ENCODE measurements at regions not wholly inside any gene's neighbourhood (a gene's known extent, or its start where the extent isn't known, plus 50 kb on each side); places are given as distances from the start of the nearest gene placed in this dataset.
"Not testable (repeated sequence)": the region's sequence is repeated elsewhere in the genome, so short reads cannot be mapped to it uniquely, and the experiment has no call there.

DNA sequence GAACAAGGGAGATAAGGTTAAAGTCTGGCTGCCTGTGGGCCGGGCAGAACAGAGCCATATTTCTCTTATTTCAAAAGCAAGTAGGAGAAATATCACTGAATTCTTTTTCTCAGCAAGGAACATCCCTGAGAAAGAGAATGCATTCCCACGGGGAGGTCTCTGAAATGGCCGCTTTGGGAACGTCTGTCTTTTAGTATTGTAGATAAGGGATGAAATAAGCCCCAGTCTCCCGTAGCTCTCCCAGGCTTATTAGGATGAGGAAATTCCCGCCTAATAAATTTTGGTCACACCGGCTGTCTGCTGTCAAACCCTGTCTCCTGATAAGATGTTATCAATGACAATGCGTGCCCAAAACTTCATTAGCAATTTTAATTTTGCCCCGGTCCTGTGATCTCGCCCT is 1353.3 kb downstream of the PLA2G4A start:
- TF ChIP-seq, protein P1, sequence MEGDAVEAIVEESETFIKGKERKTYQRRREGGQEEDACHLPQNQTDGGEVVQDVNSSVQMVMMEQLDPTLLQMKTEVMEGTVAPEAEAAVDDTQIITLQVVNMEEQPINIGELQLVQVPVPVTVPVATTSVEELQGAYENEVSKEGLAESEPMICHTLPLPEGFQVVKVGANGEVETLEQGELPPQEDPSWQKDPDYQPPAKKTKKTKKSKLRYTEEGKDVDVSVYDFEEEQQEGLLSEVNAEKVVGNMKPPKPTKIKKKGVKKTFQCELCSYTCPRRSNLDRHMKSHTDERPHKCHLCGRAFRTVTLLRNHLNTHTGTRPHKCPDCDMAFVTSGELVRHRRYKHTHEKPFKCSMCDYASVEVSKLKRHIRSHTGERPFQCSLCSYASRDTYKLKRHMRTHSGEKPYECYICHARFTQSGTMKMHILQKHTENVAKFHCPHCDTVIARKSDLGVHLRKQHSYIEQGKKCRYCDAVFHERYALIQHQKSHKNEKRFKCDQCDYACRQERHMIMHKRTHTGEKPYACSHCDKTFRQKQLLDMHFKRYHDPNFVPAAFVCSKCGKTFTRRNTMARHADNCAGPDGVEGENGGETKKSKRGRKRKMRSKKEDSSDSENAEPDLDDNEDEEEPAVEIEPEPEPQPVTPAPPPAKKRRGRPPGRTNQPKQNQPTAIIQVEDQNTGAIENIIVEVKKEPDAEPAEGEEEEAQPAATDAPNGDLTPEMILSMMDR (conservative IDR thresholded peaks at IDR 0.05), result not testable (repeated sequence)
- TF ChIP-seq EZH2 (IDR thresholded peaks at IDR 0.05; ENCODE audit: low read depth), result not testable (repeated sequence)

Data from PC-9 (cell line).